DOHH2 (cell line): ENCODE measurements at regions not wholly inside any gene's neighbourhood (a gene's known extent, or its start where the extent isn't known, plus 50 kb on each side); places are given as distances from the start of the nearest gene placed in this dataset.

Experiments
- CTCF ChIP-seq: fragments of 200-600 bp; sonication (generic); IDR thresholded peaks from one replicate; pipeline ENCODE4 v1.5.1; 2014; ENCODE audit warnings: antibody characterized with exemption, mild to moderate bottlenecking, low read depth, low read length; ENCODE audit not compliant: poor library complexity, severe bottlenecking
- EZH2phosphoT487 ChIP-seq: fragments of 200-600 bp; sonication (generic); IDR thresholded peaks from 2 replicates; pipeline ENCODE4 v1.6.1; 2017; ENCODE audit warnings: borderline replicate concordance, mild to moderate bottlenecking, antibody characterized with exemption, low read length, moderate library complexity, mixed read lengths

GRCh38 chr2:41910126-41910525 is 137.7 kb upstream of the PKDCC start:
- TF ChIP-seq CTCF (no peak), EZH2phosphoT487 (no peak)
